Stimulated activated CD8-positive, alpha-beta memory T cell treated with anti-CD3 and anti-CD28 coated beads, Interleukin-15, amount 100 ng/mL, for 48 hours (primary cell): ENCODE measurements at regions not wholly inside any gene's neighbourhood (a gene's known extent, or its start where the extent isn't known, plus 50 kb on each side); places are given as distances from the start of the nearest gene placed in this dataset.
A peak's percentile ranks its signal among the peaks of the same experiment; 100 is the strongest.
"Not testable (repeated sequence)": the region's sequence is repeated elsewhere in the genome, so short reads cannot be mapped to it uniquely, and the experiment has no call there.

Experiments used
- DNase-seq, 2 donors: peaks; one replicate each; pipeline ENCODE4 v3.0.0-alpha.2; 2020; ENCODE audit warnings: low read depth in 2 of 2

DNA sequence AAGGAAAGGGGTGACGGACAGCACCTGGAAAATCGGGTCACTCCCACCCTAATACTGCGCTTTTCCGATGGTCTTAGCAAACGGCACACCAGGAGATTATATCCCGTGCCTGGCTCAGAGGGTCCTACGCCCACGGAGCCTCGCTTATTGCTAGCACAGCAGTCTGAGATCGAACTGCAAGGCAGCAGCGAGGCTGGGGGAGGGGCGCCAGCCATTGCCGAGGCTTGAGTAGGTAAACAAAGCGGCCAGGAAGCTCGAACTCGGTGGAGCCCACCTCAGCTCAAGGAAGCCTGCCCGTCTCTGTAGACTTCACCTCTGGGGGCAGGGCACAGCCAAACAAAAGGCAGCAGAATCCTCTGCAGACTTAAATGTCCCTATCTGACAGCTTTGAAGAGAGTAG lies 91.5 kb upstream of the MBIP start:
- DNase-seq: not testable (repeated sequence)

DNA sequence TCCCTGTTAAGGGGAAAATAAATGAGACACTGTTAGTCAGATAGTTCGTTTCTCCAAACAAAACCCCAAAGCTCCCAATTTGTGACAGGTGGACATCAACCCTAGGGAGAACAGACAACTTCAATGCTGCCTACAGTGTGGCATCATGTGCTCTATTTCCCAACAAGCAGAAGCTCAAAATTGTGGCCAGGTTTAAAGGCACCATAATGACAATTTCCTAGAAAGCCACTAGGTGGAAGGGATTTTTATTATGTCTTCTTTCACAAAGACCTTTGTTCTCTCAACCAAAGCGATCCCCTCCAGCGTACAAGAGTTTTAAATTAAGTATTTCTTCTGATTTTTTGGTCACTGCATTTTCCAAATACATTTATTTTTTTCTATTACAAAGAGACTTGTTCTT lies 88.0 kb upstream of the MBIP start:
- no peak for DNase-seq

DNA sequence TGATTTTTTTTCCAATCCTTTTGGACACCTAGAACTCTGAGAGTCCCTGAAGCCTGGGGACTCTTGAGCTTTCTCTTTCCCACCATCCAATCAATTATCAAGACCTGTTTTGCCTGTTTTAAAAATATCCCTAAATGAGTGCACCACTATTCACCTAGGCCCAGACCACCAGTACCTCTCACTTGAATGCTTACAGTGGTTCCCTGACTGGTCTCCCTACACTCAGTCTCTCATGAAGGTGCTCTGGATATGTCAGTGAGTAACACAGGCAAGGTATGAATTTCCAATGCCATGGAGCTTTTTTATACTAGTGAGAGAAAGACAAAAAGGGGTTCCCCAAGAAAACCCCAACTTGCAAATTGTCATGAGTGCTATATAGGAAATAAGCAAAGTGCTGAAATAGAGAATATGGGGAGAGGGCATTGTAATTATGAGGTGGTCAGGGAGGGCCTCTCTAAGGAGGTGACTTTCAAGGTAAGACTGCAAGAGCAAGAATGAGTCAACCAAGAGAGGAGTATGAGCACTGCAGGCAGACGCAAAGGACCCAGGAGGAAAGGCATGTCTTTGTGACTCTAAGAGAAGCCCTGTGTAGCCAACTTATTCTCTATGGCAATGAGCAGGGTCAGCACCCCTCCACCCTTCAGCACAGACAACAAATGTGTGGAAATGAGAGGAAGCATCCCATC lies 85.3 kb upstream of the MBIP start:
- no peak for DNase-seq

DNA sequence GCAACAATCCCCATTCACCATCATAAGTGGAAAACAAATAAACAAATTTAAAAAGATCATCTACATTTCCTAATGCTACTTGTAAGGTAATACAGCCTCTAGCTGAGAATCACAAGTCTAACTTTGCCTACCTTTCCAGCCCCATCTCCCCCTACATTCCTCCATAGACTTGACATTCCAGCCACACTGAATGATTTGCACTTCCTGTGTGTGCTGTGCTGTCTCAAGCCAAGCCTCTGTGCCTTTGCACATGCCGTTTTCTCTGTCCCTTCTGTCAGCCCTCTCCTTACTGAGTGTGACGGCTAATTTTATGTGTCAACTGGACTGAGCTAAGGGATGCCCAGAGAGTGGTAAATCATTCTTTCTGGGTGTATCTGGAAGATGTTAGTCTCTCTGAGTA lies 82.4 kb upstream of the MBIP start:
- DNase-seq: no peak

DNA sequence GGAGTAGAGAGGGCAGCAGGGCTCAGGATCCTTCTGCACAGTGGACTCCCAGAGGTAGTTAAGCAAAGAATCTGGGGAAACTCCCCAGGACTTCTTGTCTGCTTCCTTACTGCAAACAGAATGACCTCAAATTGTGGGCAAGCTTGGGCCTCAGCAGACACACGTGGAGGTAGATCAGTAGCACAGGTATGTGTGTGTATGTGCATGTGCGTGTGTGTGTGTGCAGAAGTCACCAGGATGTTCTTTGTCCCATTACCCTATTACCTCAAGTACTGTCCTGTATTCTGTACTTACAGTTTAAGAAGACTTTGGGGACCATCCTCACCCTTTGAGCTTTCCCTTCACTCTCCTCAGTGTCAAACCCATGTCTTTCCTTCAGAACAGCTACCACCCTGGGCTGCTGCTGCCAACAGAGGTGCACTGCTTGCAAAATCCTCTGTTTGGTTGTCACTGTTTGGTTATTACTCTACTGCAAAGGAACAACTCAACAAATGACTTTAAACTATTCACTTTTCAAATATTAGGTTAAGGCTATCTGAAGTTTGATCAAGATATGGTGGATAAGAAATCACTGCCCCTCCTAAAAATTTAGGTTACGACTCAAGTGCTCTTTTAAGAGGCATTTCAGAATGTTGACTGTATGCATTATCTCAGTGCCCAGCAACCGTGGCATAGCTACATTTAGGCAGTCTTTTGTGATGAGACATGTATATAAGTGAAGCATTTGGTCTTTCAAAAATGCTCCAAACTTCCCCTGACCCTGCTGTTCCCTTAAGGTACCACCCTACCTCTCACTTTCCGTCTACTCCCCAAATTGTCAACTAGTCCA lies 78.2 kb upstream of the MBIP start:
- DNase-seq: no peak

DNA sequence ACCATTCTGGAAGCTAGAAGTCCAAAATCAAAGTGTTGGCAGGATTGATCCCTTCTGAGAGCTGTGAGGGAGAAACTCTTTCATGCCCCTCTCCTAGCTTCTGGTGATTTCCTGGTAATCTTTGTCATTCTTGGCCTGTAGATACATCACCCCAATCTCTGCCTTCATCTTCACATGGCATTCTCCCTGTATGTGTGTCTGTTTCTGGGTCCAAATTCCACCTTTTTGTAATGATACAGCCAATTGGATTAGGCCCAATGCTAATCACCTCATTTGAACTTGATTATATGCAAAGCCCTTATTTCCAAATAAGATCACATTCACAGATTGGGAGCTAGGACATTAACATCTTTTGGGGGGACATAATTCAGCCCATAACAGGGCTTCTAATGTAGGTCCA lies 76.9 kb upstream of the MBIP start:
- no peak for DNase-seq

DNA sequence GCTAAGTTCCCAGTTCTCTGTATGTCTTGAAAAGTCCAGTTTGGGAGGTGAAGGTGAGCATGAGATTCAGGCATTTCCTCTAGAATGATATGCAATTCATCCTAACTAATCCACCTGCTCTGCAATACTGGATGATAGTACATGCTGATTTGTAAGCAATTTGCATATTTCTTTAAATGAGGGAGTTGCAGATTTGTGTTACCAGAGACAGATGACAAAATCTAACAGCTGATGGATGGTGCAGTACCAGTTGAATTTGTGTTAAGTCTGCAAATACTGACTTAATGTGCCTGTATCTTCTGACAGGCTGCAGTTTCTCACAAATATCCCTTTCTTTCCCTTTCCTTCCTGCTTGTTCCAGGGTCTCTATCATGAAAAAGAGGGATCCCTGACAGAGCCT lies 76.4 kb upstream of the MBIP start:
- DNase-seq: no peak

DNA sequence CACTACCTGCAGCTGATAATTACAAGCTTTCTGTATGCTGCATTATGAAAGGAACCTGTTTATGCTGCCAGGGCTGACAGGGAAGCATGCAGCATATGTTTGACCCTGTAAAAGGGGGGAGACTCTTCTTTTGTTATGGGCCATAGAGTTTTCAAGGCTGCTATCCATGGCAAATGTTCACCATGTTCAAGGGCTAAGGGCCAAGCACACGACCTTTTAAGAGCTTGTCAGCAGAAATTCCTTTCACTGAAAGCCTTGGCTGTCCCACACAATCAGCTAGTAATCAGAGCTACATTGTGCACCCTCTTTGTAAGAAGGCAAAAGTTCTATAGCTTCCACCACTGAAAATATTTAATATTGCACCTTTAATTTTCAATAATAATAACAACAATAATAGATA lies 74.2 kb upstream of the MBIP start:
- DNase-seq: no peak

DNA sequence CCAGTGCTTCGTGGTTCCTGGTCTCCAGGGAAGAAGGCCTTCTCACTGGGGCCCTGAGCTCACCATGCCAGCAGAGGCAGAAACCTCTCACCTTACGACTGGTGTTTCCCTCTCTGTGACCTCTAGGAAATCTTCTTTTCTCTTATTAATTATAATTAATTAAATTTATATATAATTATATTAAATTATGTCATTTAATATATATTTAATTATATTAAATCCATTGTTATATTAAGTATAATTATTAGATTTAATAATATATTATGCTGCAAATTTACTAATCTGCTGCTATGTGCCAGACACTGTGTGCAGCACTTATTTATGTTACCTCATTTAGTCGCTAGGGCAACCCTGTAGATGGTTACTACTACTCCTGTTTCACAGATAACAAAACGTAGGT lies 70.3 kb upstream of the MBIP start:
- no peak for DNase-seq

DNA sequence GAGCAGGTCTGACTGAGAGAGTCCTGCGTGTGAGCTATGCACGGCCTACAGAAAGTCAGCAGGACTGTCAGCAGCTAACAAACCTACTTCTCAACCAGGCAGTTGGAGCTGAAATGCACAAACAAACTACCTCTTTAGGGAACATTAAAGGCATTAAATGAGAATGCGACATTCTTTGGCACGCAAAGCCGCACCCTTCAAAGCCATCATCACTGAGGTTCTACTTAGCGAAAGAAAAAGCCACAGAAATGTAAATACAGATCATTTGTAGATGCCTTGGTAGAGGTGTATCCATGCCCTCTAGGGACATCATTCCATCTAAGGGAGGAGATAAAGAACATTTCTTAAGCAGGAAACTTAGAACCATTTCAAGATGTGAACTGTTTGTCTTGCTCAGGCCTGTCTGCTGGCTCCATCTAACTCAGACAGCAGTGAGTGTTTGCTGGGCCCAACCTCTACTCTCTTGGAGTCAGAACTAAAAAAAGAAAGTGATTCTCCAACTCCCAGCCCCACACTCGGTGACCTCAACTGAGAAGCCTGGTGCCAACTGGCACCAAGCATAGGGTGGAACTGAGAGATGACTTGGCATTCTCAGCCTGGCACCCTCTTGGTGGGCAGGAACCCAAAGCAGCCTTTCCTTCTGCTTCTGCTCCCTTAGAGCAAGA lies 63.5 kb upstream of the MBIP start:
- no peak for DNase-seq

DNA sequence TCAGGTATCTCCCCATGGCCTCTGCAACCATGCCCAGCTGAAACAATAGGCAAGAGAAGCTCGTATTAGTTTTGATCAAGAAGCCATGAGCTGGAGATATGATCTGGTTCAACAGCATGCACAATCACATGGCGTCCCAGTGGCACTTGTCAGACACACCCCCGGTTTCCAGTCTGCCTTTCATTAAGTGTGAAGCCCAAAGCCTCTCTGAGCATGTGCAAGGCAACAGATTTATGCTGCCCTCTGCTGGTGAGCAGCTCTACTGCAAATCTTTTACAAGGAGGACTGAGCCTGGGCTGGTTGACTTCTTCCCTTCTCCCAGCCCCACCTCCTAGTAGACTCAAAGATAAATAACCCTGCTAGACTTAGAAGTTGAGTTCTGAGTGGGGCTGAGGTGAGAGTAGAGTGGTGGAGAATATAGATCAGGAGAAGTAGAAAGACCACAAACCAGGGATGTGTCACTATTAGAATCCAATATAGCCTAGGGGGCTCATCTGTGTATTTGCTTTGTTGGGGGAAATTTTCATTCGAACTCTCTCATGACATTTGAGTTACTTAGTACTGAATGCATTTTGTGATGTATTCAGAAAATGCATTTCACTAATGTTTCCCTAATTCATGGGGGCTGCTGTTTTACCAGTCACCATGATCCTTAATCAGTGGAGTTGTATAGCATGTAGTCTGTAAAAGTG lies 53.7 kb upstream of the MBIP start:
- DNase-seq: peak; percentile 43 to 45
